ENCODE measurements at regions not wholly inside any gene's neighbourhood (a gene's known extent, or its start where the extent isn't known, plus 50 kb on each side); places are given as distances from the start of the nearest gene placed in this dataset.

- Mint-ChIP-seq H3K27me3 (ENCODE audit: low read depth) (no peaks in the 10 kb centered on the region), H3K4me1 (no peaks in the 10 kb centered on the region), H3K4me3 (no peak overlapping the region), H3K27ac (no peak overlapping the region), H3K9me3 (peaks cover 8% of the 10 kb centered on the region), H3K36me3 (ENCODE audit: low read depth) (no peaks in the 10 kb centered on the region)
- TF ChIP-seq CTCF (IDR thresholded peaks at IDR 0.05; ENCODE audit: unreplicated experiment in 3 of 3), result no peak
Measured at GRCh38 chr21:25118648-25119047, 488.6 kb downstream of the MRPL39 start.

- Mint-ChIP-seq H3K36me3 (ENCODE audit: low read depth) (no peaks in the 10 kb centered on the region), H3K9me3 (peaks cover 5% of the 10 kb centered on the region), H3K4me1 (no peaks in the 10 kb centered on the region), H3K27me3 (ENCODE audit: low read depth) (no peaks in the 10 kb centered on the region), H3K27ac (no peak overlapping the region), H3K4me3 (no peak overlapping the region)
- TF ChIP-seq CTCF (IDR thresholded peaks at IDR 0.05; ENCODE audit: unreplicated experiment in 3 of 3), result no peak
Measured at GRCh38 chr21:25115021-25115420, 492.3 kb downstream of the MRPL39 start.

- Mint-ChIP-seq H3K27me3 (ENCODE audit: low read depth) (no peaks in the 10 kb centered on the region), H3K9me3 (peaks cover 9% of the 10 kb centered on the region), H3K4me3 (no peak overlapping the region), H3K36me3 (ENCODE audit: low read depth) (no peaks in the 10 kb centered on the region), H3K27ac (no peak overlapping the region), H3K4me1 (no peaks in the 10 kb centered on the region)
- no peak for TF ChIP-seq CTCF (IDR thresholded peaks at IDR 0.05; ENCODE audit: unreplicated experiment in 3 of 3)
Measured at GRCh38 chr21:25107708-25108107, 499.6 kb downstream of the MRPL39 start.

- Mint-ChIP-seq H3K27me3 (ENCODE audit: low read depth) (no peaks in the 10 kb centered on the region), H3K4me3 (no peak overlapping the region), H3K4me1 (no peaks in the 10 kb centered on the region), H3K27ac (no peak overlapping the region), H3K9me3 (peaks cover 9% of the 10 kb centered on the region), H3K36me3 (ENCODE audit: low read depth) (no peaks in the 10 kb centered on the region)
- TF ChIP-seq CTCF (IDR thresholded peaks at IDR 0.05; ENCODE audit: unreplicated experiment in 3 of 3), result no peak
Measured at GRCh38 chr21:25103500-25104207, 503.6 kb downstream of the MRPL39 start.

GRCh38 chr21:25097648-25098047 is 509.6 kb downstream of the MRPL39 start:
- no peaks in the 10 kb centered on the region for H3K36me3 Mint-ChIP-seq (ENCODE audit: low read depth)
- TF ChIP-seq CTCF (IDR thresholded peaks at IDR 0.05; ENCODE audit: unreplicated experiment in 3 of 3), result no peak
- no peaks in the 10 kb centered on the region for H3K27me3 Mint-ChIP-seq (ENCODE audit: low read depth)
- peaks cover 10% of the 10 kb centered on the region for H3K9me3 Mint-ChIP-seq
- no peak overlapping the region for H3K27ac Mint-ChIP-seq
- H3K4me1 Mint-ChIP-seq, result no peaks in the 10 kb centered on the region
- H3K4me3 Mint-ChIP-seq, result no peak overlapping the region

GRCh38 chr21:25094695-25095094 is 512.6 kb downstream of the MRPL39 start:
- peaks cover 16% of the 10 kb centered on the region for H3K9me3 Mint-ChIP-seq
- no peaks in the 10 kb centered on the region for H3K36me3 Mint-ChIP-seq (ENCODE audit: low read depth)
- H3K4me1 Mint-ChIP-seq, result no peaks in the 10 kb centered on the region
- no peaks in the 10 kb centered on the region for H3K27me3 Mint-ChIP-seq (ENCODE audit: low read depth)
- H3K27ac Mint-ChIP-seq, result no peak overlapping the region
- no peak overlapping the region for H3K4me3 Mint-ChIP-seq
- no peak for TF ChIP-seq CTCF (IDR thresholded peaks at IDR 0.05; ENCODE audit: unreplicated experiment in 3 of 3)

Data from nephron (organoid).